NT2/D1 (cell line): ENCODE measurements at regions not wholly inside any gene's neighbourhood (a gene's known extent, or its start where the extent isn't known, plus 50 kb on each side); places are given as distances from the start of the nearest gene placed in this dataset.

Experiments
- SUZ12 ChIP-seq: IDR thresholded peaks from 2 replicates; pipeline ENCODE4 v1.6.1; 2011; ENCODE audit not compliant: insufficient read length, insufficient read depth; ENCODE audit errors: extremely low read depth
- YY1 ChIP-seq: IDR thresholded peaks from 2 replicates; pipeline ENCODE4 v1.6.1; 2011; ENCODE audit not compliant: insufficient read length, insufficient read depth
- ZNF274 ChIP-seq: IDR thresholded peaks from 2 replicates; pipeline ENCODE4 v1.6.1; 2011; ENCODE audit warnings: mild to moderate bottlenecking, low read depth, low read length

DNA sequence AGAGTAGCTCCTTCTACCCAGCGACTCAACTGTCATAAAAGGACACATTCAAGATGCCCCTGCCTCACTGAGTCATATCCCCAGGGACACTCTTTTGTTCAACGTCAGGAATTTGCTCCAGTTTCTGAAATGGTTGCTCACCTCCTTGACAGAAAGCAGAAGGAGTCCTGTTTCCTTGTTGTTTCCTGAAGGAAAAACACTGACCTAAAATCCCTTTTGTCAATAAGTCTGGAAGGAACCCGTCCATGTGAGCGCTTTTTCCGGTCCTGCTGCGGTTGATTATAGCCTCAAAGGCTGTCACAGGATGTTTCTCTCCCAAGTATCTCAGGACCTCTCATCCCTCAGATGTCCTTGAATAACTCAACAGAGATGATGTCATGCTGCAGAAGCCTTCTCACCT lies 113.6 kb upstream of the PLEKHG1 start:
- TF ChIP-seq YY1 (no peak), ZNF274 (no peak), SUZ12 (no peak)
